Fibroblast of lung (primary cell): ENCODE measurements at regions not wholly inside any gene's neighbourhood (a gene's known extent, or its start where the extent isn't known, plus 50 kb on each side); places are given as distances from the start of the nearest gene placed in this dataset.

Experiments used
- DNase-seq, 2 donors: peaks; one replicate each; pipeline versions ENCODE4 v3.0.0 to v3.0.0-alpha.2; 2010; ENCODE audit warnings: low read depth in 2 of 2
- H2AFZ ChIP-seq: 2 replicates; pipeline ENCODE4 v1.5.1; 2012; ENCODE audit warnings: low read length, control low read depth, inconsistent platforms
- H3K27ac ChIP-seq: 2 replicates; pipeline ENCODE4 v1.5.1; 2011; ENCODE audit warnings: low read length, control low read depth; ENCODE audit not compliant: insufficient read depth
- H3K27me3 ChIP-seq: 2 replicates; pipeline ENCODE4 v1.5.1; 2011; ENCODE audit warnings: mild to moderate bottlenecking, low read length; ENCODE audit not compliant: control insufficient read depth, insufficient read depth
- H3K36me3 ChIP-seq: 2 replicates; pipeline ENCODE4 v1.5.1; 2011; ENCODE audit warnings: low read length; ENCODE audit not compliant: control insufficient read depth, insufficient read depth
- H3K4me1 ChIP-seq: 2 replicates; pipeline ENCODE4 v1.5.1; 2011; ENCODE audit warnings: low read length; ENCODE audit not compliant: control insufficient read depth, insufficient read depth; ENCODE audit errors: extremely low read depth
- H3K4me2 ChIP-seq: 2 replicates; pipeline ENCODE4 v1.5.1; 2011; ENCODE audit warnings: low read length, control low read depth; ENCODE audit not compliant: insufficient read depth; ENCODE audit errors: extremely low read depth
- H3K4me3 ChIP-seq, 4 experiments: fragments of 200-600 bp in 1 of 4; sonication (generic) in 1 of 4; replicated peaks in 1 of 4; 2 replicates each; pipeline ENCODE4 v1.5.1; 2011 to 2016; ENCODE audit warnings: low read length in 4 of 4, low read depth in 3 of 4, mild to moderate bottlenecking in 3 of 4, control low read depth in 2 of 4, inconsistent platforms in 1 of 4, mixed read lengths in 1 of 4; ENCODE audit not compliant: insufficient read depth in 1 of 4; ENCODE audit errors: control extremely low read depth in 1 of 4
- H3K79me2 ChIP-seq: 2 replicates; pipeline ENCODE4 v1.5.1; 2012; ENCODE audit warnings: mild to moderate bottlenecking, low read length, inconsistent platforms; ENCODE audit not compliant: control insufficient read depth, insufficient read depth
- H3K9ac ChIP-seq: 2 replicates; pipeline ENCODE4 v1.5.1; 2011; ENCODE audit warnings: mild to moderate bottlenecking, low read length, control low read depth; ENCODE audit not compliant: insufficient read depth
- H3K9me3 ChIP-seq: 2 replicates; pipeline ENCODE4 v1.5.1; 2012; ENCODE audit warnings: low read depth, low read length; ENCODE audit not compliant: control insufficient read depth, insufficient read depth
- H4K20me1 ChIP-seq: 2 replicates; pipeline ENCODE4 v1.5.1; 2011; ENCODE audit warnings: low read length; ENCODE audit not compliant: control insufficient read depth, insufficient read depth; ENCODE audit errors: extremely low read depth
- EZH2 ChIP-seq: IDR thresholded peaks from 2 replicates; pipeline ENCODE4 v1.5.1; 2012; ENCODE audit warnings: low read length, control low read depth, mild to moderate bottlenecking; ENCODE audit errors: missing control alignments
- TF ChIP-seq, protein P1 (sequence below), 2 donors: IDR thresholded peaks in 1 of 2; conservative IDR thresholded peaks in 1 of 2; 1 replicate in 1 of 2; 2 replicates in 1 of 2; pipeline ENCODE4 v1.5.1; 2011 to 2012; ENCODE audit warnings: low read length in 2 of 2, control low read depth in 1 of 2, inconsistent platforms in 1 of 2, low read depth in 1 of 2, mild to moderate bottlenecking in 1 of 2

DNA sequence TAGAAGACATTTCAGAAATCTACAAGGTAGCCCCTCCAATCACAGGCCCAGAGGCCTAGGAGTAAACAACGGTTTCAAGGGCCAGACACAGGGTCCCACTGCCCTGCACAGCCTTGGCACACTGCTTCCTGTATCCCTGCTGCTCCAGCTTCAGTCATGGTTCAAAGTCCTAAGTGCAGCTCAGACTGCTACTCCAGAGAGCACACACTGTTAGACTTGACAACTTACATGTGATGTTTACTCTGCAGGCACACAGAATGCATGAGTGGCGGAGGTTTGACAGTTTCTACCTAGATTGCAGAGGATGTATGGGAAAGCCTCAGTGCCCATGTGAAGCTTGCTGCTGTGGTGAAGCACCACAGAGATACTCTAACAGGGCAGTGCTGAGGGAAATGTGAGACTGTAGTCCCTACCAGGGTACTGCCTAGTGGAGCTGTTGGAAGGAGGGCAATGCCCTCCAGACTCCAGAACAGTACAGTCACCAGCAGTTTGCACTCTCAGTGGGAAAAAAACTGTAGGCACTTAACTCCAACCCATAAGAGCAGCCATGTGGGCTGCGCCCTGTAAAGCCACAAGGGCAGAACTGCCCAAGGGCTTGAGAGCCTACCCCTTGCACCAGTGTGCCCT is 270.0 kb downstream of the ZWINT start:
- Histone ChIP-seq H3K9me3 (no peaks in the 10 kb centered on the region), H3K79me2 (no peaks in the 10 kb centered on the region), H3K9ac (no peak overlapping the region), H3K27me3 (no peaks in the 10 kb centered on the region), H2AFZ (no peak overlapping the region), H3K36me3 (no peaks in the 10 kb centered on the region), H3K4me3 (no peak overlapping the region), H4K20me1 (no peaks in the 10 kb centered on the region), H3K4me2 (no peak overlapping the region), H3K4me1 (no peaks in the 10 kb centered on the region), H3K27ac (no peak overlapping the region)
- TF ChIP-seq EZH2: no peak
- TF ChIP-seq, protein P1, sequence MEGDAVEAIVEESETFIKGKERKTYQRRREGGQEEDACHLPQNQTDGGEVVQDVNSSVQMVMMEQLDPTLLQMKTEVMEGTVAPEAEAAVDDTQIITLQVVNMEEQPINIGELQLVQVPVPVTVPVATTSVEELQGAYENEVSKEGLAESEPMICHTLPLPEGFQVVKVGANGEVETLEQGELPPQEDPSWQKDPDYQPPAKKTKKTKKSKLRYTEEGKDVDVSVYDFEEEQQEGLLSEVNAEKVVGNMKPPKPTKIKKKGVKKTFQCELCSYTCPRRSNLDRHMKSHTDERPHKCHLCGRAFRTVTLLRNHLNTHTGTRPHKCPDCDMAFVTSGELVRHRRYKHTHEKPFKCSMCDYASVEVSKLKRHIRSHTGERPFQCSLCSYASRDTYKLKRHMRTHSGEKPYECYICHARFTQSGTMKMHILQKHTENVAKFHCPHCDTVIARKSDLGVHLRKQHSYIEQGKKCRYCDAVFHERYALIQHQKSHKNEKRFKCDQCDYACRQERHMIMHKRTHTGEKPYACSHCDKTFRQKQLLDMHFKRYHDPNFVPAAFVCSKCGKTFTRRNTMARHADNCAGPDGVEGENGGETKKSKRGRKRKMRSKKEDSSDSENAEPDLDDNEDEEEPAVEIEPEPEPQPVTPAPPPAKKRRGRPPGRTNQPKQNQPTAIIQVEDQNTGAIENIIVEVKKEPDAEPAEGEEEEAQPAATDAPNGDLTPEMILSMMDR (conservative IDR thresholded peaks at IDR 0.05 in 1 of 2, IDR thresholded peaks at IDR 0.05 in 1 of 2; ENCODE audit: low read depth in 1 of 2, low read length in 2 of 2): no peak
- DNase-seq: no peak

DNA sequence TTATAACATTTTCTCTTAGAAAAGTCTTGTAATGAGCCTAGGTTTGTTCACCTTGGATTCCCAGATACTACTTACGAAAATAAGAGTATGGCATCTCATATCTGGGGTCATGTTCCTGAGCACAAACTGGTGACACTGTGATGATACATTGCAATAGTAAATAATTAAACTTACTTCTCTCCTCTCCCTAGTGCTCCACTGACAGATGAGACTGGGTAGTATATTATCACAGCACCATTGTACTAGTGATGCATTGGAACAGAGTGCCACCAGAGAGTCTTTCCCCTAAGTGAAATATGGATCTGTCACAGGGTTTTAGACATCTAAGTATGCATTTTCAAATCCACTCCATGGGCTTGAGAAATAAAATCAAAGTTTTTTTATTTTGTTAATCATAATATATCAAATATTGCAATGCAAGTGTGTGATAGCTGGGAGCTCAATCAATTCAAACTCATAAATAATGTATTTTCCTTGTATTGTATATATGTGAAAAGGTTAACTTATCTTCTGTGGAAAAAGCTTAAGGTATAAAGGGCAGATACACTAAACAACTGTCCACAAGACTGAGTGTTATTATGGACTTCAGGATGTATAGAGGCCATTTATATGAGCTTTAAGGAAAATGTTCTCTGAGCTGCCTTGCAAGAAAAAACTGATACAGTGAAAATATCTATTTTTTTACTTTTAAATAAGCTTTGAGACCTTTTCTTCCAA is 275.5 kb downstream of the ZWINT start:
- Histone ChIP-seq H3K27me3 (no peaks in the 10 kb centered on the region), H3K4me1 (no peaks in the 10 kb centered on the region), H3K9ac (no peak overlapping the region), H3K36me3 (no peaks in the 10 kb centered on the region), H3K9me3 (no peaks in the 10 kb centered on the region), H3K27ac (no peak overlapping the region), H3K4me3 (no peak overlapping the region), H3K4me2 (no peak overlapping the region), H4K20me1 (no peaks in the 10 kb centered on the region), H3K79me2 (no peaks in the 10 kb centered on the region), H2AFZ (no peak overlapping the region)
- TF ChIP-seq, protein P1 (conservative IDR thresholded peaks at IDR 0.05 in 1 of 2, IDR thresholded peaks at IDR 0.05 in 1 of 2; ENCODE audit: low read depth in 1 of 2, low read length in 2 of 2): no peak
- TF ChIP-seq EZH2: no peak
- DNase-seq: no peak

DNA sequence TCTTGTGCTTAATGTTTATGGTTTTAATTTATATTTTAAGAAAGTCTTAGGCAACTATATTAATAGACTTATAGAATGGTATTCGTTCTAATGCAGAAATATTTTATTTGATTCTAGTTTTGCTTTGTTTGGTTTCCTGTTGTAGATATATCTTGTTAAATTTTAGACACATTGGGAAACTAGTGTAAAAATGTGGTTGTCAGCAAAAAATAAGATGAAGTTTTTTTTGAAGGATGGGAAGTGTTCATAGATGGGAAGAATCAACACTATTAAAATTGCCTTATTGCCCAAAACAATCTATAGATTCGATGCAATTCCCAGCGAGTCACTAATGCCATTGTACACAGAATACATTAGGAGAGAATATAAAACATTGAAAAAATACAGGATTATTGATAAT is 278.9 kb downstream of the ZWINT start:
- no peak overlapping the region for H3K4me2 ChIP-seq
- H3K9me3 ChIP-seq: no peaks in the 10 kb centered on the region
- no peaks in the 10 kb centered on the region for H3K4me1 ChIP-seq
- H3K27ac ChIP-seq: no peak overlapping the region
- no peak for DNase-seq
- H3K36me3 ChIP-seq: no peaks in the 10 kb centered on the region
- H3K4me3 ChIP-seq: no peak overlapping the region
- H3K27me3 ChIP-seq: no peaks in the 10 kb centered on the region
- no peaks in the 10 kb centered on the region for H4K20me1 ChIP-seq
- no peak overlapping the region for H2AFZ ChIP-seq
- TF ChIP-seq, protein P1 (conservative IDR thresholded peaks at IDR 0.05 in 1 of 2, IDR thresholded peaks at IDR 0.05 in 1 of 2; ENCODE audit: low read depth in 1 of 2, low read length in 2 of 2): no peak
- TF ChIP-seq EZH2: no peak
- no peak overlapping the region for H3K9ac ChIP-seq
- no peaks in the 10 kb centered on the region for H3K79me2 ChIP-seq
